ENCODE measurements at regions not wholly inside any gene's neighbourhood (a gene's known extent, or its start where the extent isn't known, plus 50 kb on each side); places are given as distances from the start of the nearest gene placed in this dataset.
"Not testable (repeated sequence)": the region's sequence is repeated elsewhere in the genome, so short reads cannot be mapped to it uniquely, and the experiment has no call there.

DNA sequence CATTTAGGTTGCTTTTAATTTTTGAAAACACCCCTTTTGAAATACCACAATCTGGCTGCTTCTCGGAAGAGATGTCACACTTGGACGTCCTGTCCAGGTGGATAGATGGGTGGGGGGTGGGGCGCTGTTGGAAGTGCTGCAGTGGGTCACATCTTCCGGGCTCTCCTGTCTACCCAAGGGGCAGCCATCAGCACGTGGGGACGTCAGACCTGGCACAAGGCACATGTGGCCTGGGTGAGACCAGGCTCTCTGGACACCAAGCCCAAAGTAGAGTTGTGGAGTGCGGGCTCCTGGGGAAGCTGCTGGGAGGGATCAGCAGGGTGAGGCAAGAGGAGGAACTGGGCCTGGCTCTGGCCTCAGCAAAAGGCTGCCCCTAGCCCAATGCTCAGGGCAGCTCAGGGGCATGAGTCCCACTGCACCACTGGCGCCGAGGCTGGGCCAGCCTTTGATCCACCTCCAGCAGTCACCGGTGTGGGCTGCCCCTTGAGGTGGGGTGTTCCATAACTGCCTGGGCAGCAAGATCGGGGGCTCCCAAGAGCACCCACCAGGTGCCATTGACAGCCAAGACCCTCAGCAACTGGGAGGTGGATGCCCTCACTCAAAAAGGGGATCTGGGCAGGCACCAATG lies 68.6 kb upstream of the CCND1 start:
- DNase-seq (ENCODE audit: low read depth) = no peak

DNA sequence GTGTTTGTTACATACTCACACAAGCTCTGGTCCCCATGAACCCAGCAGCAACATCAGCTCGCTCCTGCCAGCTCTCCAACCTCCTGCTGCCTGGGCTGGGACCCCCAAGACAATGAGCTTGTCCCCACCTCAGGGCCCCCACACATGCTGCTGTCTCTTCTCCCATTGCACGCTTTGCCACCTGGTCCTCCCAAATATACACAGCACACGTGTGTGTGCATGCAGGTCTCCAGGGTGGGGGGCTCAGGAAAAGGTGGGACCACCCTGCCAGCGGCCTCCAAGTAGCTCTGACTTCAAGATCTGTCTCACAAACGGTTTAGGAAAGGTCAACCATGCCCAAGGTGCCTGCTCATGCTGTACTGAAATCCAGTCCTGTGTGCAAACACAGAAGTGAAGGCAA lies 68.1 kb upstream of the CCND1 start:
- no peak for DNase-seq (ENCODE audit: low read depth)

GRCh38 chr11:69573761-69574607 lies 67.0 kb upstream of the CCND1 start:
- DNase-seq (ENCODE audit: low read depth) = no peak

DNA sequence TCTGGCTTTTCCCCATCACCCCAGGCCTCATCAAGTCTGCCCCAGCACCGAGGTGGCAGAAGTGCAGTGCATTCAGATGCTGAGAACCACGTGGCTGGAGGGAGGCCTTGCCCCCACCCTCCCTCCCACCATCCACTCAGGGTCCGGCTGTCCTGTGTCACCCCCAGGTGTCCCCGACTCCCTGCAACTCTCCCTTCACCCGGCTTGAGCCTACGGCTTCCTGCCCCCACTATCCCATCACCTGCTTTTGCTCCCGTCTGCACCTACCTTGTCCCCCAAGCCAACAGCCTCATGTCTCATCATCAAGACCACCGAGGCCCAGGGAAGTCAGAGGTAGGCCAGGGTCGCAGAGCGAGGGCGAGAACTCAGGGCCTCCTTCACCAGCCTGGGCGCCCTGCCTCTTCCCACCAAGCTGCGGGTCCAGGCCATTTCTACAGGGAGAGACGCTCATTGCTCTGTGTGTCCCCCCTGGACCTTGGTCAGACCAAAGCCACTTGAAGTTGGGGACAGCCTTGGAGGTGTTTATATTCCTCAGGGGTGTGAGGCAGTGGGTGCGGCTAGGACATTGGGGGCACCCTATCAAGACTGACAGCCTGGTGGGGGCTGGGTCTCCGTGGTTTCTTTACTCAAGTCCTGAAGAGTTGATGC lies 66.2 kb upstream of the CCND1 start:
- DNase-seq (ENCODE audit: low read depth) = no peak

GRCh38 chr11:69575296-69576068 lies 65.5 kb upstream of the CCND1 start:
- DNase-seq (ENCODE audit: low read depth) = no peak

- no peak for DNase-seq (ENCODE audit: low read depth)
These were observed 64.7 kb upstream of the CCND1 start for GRCh38 chr11:69576069-69576782.

- no peak for DNase-seq (ENCODE audit: low read depth)
These were observed 62.8 kb upstream of the CCND1 start for GRCh38 chr11:69578167-69578566.

GRCh38 chr11:69580529-69580928 lies 60.4 kb upstream of the CCND1 start:
- no peak for DNase-seq (ENCODE audit: low read depth)

GRCh38 chr11:69582756-69583467 lies 58.0 kb upstream of the CCND1 start:
- no peak for DNase-seq (ENCODE audit: low read depth)

DNA sequence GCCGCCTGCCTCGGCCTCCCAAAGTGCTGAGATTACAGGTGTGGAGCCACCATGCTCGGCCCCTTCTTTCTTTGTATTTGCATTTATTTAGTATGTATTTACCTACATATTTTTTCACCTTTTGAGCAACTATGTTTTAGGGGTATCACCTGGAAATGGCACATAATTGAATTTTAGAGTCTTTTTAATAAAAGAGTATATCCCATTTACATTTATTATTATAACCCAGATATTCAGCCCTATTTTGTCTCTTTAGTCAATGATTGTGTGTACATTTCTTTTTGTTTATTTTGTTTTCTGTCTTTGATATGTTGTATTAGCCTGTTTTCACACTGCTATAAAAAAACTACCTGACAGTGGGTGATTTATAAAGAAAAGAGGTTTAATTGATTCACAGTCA lies 56.8 kb upstream of the CCND1 start:
- no peak for DNase-seq (ENCODE audit: low read depth)

DNA sequence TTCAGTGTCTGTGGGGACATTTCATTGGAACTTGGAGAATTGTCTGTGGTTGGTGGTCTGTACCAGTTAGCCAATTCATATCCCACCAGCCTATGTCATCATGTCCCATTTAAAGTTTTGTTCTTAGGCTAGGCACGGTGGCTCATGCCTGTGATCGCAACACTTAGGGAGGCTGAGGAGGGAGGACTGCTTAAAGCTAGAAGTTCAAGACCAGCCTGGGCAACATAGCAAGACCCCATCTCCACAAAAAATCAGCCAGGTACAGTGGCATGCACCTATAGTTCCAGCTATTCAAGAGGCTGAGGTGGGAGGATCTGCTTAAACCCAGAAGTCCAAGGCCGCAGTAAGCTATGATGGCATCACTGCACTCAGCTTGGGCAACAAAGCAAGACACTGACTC lies 55.6 kb upstream of the CCND1 start:
- no peak for DNase-seq (ENCODE audit: low read depth)

GRCh38 chr11:69587454-69588090 lies 53.4 kb upstream of the CCND1 start:
- DNase-seq (ENCODE audit: low read depth) = peak; percentile 5

- peak; percentile 35 for DNase-seq (ENCODE audit: low read depth)
These were observed 52.7 kb upstream of the CCND1 start for GRCh38 chr11:69588270-69588669.

DNA sequence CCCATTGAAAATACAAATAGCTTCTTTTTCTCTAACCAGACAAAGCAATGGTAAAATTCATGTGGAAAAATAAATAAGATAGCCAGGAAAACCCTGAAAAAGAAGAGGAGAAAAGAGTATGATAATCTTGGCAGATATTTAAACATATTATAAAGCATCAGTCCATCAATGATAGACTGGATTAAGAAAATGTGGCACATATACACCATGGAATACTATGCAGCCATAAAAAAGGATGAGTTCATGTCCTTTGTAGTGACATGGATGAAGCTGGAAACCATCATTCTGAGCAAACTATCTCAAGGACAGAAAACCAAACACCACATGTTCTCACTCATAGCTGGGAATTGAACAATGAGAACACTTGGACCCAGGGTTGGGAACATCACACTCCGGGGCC lies 50.9 kb upstream of the CCND1 start:
- DNase-seq (ENCODE audit: low read depth) = not testable (repeated sequence)
